Keratinocyte (primary cell): ENCODE measurements at regions not wholly inside any gene's neighbourhood (a gene's known extent, or its start where the extent isn't known, plus 50 kb on each side); places are given as distances from the start of the nearest gene placed in this dataset.

Experiments
- DNase-seq: peaks from one replicate; pipeline ENCODE4 v3.0.0-alpha.2; 2011; ENCODE audit warnings: low read depth, missing footprints, low spot score
- FAIRE-seq: peaks from 2 replicates; lab custom pipeline; 2011; peaks lifted over from hg19 to GRCh38; lab: Jason Lieb, UNC
- H2AFZ ChIP-seq: 2 replicates; pipeline ENCODE4 v1.6.0; 2012; ENCODE audit warnings: low read length, control low read depth, inconsistent platforms; ENCODE audit not compliant: control insufficient read depth
- H3K27ac ChIP-seq: 2 replicates; pipeline ENCODE4 v1.5.1; 2011; ENCODE audit warnings: low read length; ENCODE audit not compliant: control insufficient read depth, insufficient read depth
- H3K27me3 ChIP-seq: 3 replicates; pipeline ENCODE4 v1.6.0; 2011; ENCODE audit warnings: low read length; ENCODE audit not compliant: control insufficient read depth, insufficient read depth; ENCODE audit errors: extremely low read depth
- H3K36me3 ChIP-seq, 2 experiments: 2 replicates in 1 of 2; 3 replicates in 1 of 2; pipeline ENCODE4 v1.5.1; 2011; ENCODE audit warnings: low read length in 2 of 2, mild to moderate bottlenecking in 1 of 2; ENCODE audit not compliant: control insufficient read depth in 2 of 2, insufficient read depth in 2 of 2; ENCODE audit errors: extremely low read depth in 1 of 2
- H3K4me1 ChIP-seq: 3 replicates; pipeline ENCODE4 v1.5.1; 2011; ENCODE audit warnings: low read length; ENCODE audit not compliant: control insufficient read depth, insufficient read depth; ENCODE audit errors: extremely low read depth
- H3K4me2 ChIP-seq: 3 replicates; pipeline ENCODE4 v1.6.0; 2011; ENCODE audit warnings: low read depth, low read length; ENCODE audit not compliant: control insufficient read depth, insufficient read depth; ENCODE audit errors: extremely low read depth
- H3K4me3 ChIP-seq, 3 experiments: fragments of 200-600 bp in 1 of 3; sonication (generic) in 1 of 3; 2 replicates in 2 of 3; 3 replicates in 1 of 3; pipeline ENCODE4 v1.5.1; 2011 to 2016; ENCODE audit warnings: low read length in 3 of 3, mild to moderate bottlenecking in 3 of 3, control low read depth in 2 of 3, inconsistent platforms in 1 of 3, low read depth in 1 of 3, mixed read lengths in 1 of 3, mixed run types in 1 of 3, moderate library complexity in 1 of 3; ENCODE audit not compliant: control insufficient read depth in 2 of 3, insufficient read depth in 2 of 3; ENCODE audit errors: extremely low read depth in 1 of 3
- H3K79me2 ChIP-seq: 2 replicates; pipeline ENCODE4 v1.6.0; 2012; ENCODE audit warnings: low read length; ENCODE audit not compliant: control insufficient read depth, insufficient read depth
- H3K9ac ChIP-seq: 3 replicates; pipeline ENCODE4 v1.6.0; 2011; ENCODE audit warnings: low read length; ENCODE audit not compliant: control insufficient read depth, insufficient read depth; ENCODE audit errors: extremely low read depth
- H3K9me1 ChIP-seq: 3 replicates; pipeline ENCODE4 v1.6.0; 2011; ENCODE audit warnings: low read length; ENCODE audit not compliant: control insufficient read depth, insufficient read depth; ENCODE audit errors: extremely low read depth
- H3K9me3 ChIP-seq: 2 replicates; pipeline ENCODE4 v1.5.1; 2012; ENCODE audit warnings: low read depth, low read length; ENCODE audit not compliant: control insufficient read depth
- H4K20me1 ChIP-seq: 3 replicates; pipeline ENCODE4 v1.6.0; 2011; ENCODE audit warnings: low read length; ENCODE audit not compliant: control insufficient read depth, insufficient read depth; ENCODE audit errors: extremely low read depth
- CTCF ChIP-seq, 3 experiments: IDR thresholded peaks in 1 of 3; conservative IDR thresholded peaks in 1 of 3; optimal IDR thresholded peaks in 1 of 3; 2 replicates in 2 of 3; 3 replicates in 1 of 3; pipeline versions ENCODE3 to v1.5.1; 2011; ENCODE audit warnings: low read length in 3 of 3, mild to moderate bottlenecking in 3 of 3, moderate library complexity in 2 of 3, control low read depth in 1 of 3, inconsistent platforms in 1 of 3; ENCODE audit not compliant: insufficient read depth in 2 of 3; ENCODE audit errors: extremely low read depth in 1 of 3
- EZH2 ChIP-seq: IDR thresholded peaks from one replicate; pipeline ENCODE4 v1.6.1; 2012; ENCODE audit warnings: inconsistent platforms, mild to moderate bottlenecking, low read length, moderate library complexity
- dilution Hi-C: fragments of 300-500 bp; cut with MboI; formaldehyde crosslinking; loops from one replicate; pipeline ENCODE4 v1.7.0; 2020; ENCODE audit warnings: low sequenced_read_pairs; ENCODE audit not compliant: extremely low pct_ligation_motif_present

DNA sequence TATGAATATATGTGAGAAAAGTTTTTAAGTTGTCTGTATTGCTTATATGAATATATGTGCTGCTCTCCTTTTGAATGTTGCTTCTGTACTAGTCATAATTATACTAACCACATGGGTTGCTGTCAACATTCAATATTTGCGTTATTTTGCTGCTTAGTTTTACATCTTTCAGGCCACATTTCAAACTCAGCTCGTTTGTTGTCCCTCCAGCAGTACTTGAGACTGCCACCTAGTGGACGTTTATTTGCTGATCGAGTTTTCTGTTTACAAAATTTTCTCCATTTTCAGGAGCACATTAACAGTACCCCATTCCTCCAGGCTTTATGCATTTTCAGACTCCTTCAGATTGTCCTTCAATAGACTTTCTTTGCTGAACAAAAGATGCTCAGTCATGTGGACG, 75.8 kb downstream of the NUDT11 start:
- no peaks in the 10 kb centered on the region for H3K9me1 ChIP-seq
- dilution Hi-C loops, result no loop called here
- no peak overlapping the region for H3K27ac ChIP-seq
- DNase-seq (no peak), FAIRE-seq (peak; percentile 62)
- H4K20me1 ChIP-seq, result no peaks in the 10 kb centered on the region
- no peaks in the 10 kb centered on the region for H3K79me2 ChIP-seq
- no peaks in the 10 kb centered on the region for H3K36me3 ChIP-seq
- no peaks in the 10 kb centered on the region for H3K4me1 ChIP-seq
- H3K27me3 ChIP-seq, result no peaks in the 10 kb centered on the region
- H3K4me2 ChIP-seq, result no peak overlapping the region
- no peaks in the 10 kb centered on the region for H3K9me3 ChIP-seq
- no peak overlapping the region for H3K4me3 ChIP-seq
- no peak for TF ChIP-seq EZH2
- TF ChIP-seq CTCF (optimal IDR thresholded peaks at IDR 0.05 in 1 of 3, IDR thresholded peaks at IDR 0.05 in 1 of 3, conservative IDR thresholded peaks at IDR 0.05 in 1 of 3; ENCODE audit: extremely low read depth in 1 of 3, insufficient read depth in 2 of 3, low read length in 3 of 3), result peak; percentile 52 to 72 (median 72)
- no peak overlapping the region for H2AFZ ChIP-seq
- H3K9ac ChIP-seq, result no peak overlapping the region

DNA sequence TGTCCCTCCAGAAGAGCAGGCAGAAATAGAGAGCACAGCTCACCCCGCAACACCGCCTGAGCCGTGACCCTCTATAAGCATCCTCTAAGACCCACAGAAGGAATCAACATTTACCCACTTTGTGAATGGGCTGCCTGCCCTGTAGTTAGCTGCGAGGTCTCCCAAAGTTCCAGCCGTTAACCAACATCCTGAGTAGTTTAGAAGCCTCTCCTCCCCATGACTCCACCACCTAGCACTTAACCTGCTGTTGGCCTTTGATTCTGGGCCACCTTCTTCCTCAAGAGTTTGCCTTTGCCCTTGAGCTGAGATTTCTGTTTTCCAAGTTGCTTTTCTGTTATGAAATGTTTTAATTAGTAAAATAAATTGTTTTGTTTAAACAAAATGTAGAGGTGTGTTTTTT, 75.8 kb downstream of the NUDT10 start:
- Histone ChIP-seq H3K4me2 (no peak overlapping the region), H3K9me3 (no peaks in the 10 kb centered on the region), H3K79me2 (no peaks in the 10 kb centered on the region), H2AFZ (no peak overlapping the region), H3K36me3 (no peaks in the 10 kb centered on the region), H4K20me1 (no peaks in the 10 kb centered on the region), H3K9me1 (no peaks in the 10 kb centered on the region), H3K27ac (no peak overlapping the region), H3K4me3 (no peak overlapping the region), H3K4me1 (no peaks in the 10 kb centered on the region), H3K27me3 (no peaks in the 10 kb centered on the region), H3K9ac (no peak overlapping the region)
- TF ChIP-seq EZH2 (no peak), CTCF (optimal IDR thresholded peaks at IDR 0.05 in 1 of 3, IDR thresholded peaks at IDR 0.05 in 1 of 3, conservative IDR thresholded peaks at IDR 0.05 in 1 of 3; ENCODE audit: extremely low read depth in 1 of 3, insufficient read depth in 2 of 3, low read length in 3 of 3) (no peak)
- no peak for DNase-seq
- dilution Hi-C loops, result no loop called here
- FAIRE-seq, result no peak
